ENCODE measurements at regions not wholly inside any gene's neighbourhood (a gene's known extent, or its start where the extent isn't known, plus 50 kb on each side); places are given as distances from the start of the nearest gene placed in this dataset.

GRCh38 chr5:158376679-158377078 lies 517.7 kb upstream of the CLINT1 start:
- Mint-ChIP-seq H3K27ac (no peak overlapping the region), H3K27me3 (peaks cover 9% of the 10 kb centered on the region), H3K9me3 (peaks cover 3% of the 10 kb centered on the region), H3K36me3 (ENCODE audit: low read depth) (no peaks in the 10 kb centered on the region), H3K4me3 (no peak overlapping the region), H3K4me1 (no peaks in the 10 kb centered on the region)
- no peak for ATAC-seq (replicated peaks)

DNA sequence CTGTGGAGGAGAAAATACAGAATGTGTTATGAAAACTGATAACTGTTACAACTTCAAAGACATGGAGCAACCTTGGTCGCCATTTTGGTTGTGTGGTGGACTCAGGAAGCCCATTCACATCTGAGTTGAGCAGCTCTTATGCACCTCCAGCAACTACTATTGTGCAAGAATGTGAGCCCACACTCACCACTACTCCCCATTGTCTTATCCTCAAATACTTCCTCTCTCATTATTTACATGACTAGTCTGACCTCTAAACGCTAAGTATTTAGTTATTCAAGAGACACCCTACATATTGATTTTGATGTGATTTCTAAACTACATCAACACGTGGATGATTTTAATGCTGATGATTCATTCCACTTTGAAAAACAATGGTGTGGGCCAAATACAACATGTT lies 516.6 kb upstream of the CLINT1 start:
- Mint-ChIP-seq H3K27ac (no peak overlapping the region), H3K4me3 (no peak overlapping the region), H3K27me3 (peaks cover 9% of the 10 kb centered on the region), H3K36me3 (ENCODE audit: low read depth) (no peaks in the 10 kb centered on the region), H3K9me3 (peaks cover 3% of the 10 kb centered on the region), H3K4me1 (no peaks in the 10 kb centered on the region)
- no peak for ATAC-seq (replicated peaks)

- Mint-ChIP-seq H3K27me3 (peaks cover 3% of the 10 kb centered on the region), H3K36me3 (ENCODE audit: low read depth) (no peaks in the 10 kb centered on the region), H3K9me3 (peaks cover 3% of the 10 kb centered on the region), H3K27ac (no peak overlapping the region), H3K4me3 (no peak overlapping the region), H3K4me1 (no peaks in the 10 kb centered on the region)
- no peak for ATAC-seq (replicated peaks)
Observed at GRCh38 chr5:158373608-158374395, 514.9 kb upstream of the CLINT1 start.

DNA sequence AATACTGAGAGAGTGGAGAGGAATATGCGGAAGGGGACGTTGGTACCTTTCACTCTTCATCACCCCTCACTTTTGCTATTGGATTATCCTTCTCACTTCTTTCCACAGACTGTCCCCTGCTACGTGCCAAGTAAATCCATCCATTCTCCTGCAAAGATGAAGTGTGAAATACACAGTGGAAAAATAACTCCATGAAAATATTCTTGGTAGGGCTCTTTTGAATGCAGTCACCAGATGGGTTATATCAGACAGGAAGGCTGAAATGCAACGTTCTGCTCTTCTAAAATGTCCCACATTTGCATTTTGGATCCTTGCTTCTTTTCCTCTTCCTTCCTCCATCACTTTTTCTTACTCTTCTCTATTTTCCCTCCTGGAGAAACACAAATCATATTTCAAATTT lies 510.3 kb upstream of the CLINT1 start:
- Mint-ChIP-seq H3K9me3 (no peaks in the 10 kb centered on the region), H3K4me1 (no peaks in the 10 kb centered on the region), H3K4me3 (no peak overlapping the region), H3K27ac (no peak overlapping the region), H3K27me3 (no peaks in the 10 kb centered on the region), H3K36me3 (ENCODE audit: low read depth) (no peaks in the 10 kb centered on the region)
- ATAC-seq (replicated peaks): no peak

- no peaks in the 10 kb centered on the region for H3K36me3 Mint-ChIP-seq (ENCODE audit: low read depth)
- ATAC-seq (replicated peaks): no peak
- H3K4me1 Mint-ChIP-seq: no peaks in the 10 kb centered on the region
- H3K27me3 Mint-ChIP-seq: no peaks in the 10 kb centered on the region
- no peak overlapping the region for H3K27ac Mint-ChIP-seq
- no peaks in the 10 kb centered on the region for H3K9me3 Mint-ChIP-seq
- H3K4me3 Mint-ChIP-seq: no peak overlapping the region
Observed at GRCh38 chr5:158368686-158369085, 509.7 kb upstream of the CLINT1 start.

- H3K27me3 Mint-ChIP-seq: peaks cover 6% of the 10 kb centered on the region
- no peaks in the 10 kb centered on the region for H3K9me3 Mint-ChIP-seq
- H3K4me1 Mint-ChIP-seq: no peaks in the 10 kb centered on the region
- no peak overlapping the region for H3K27ac Mint-ChIP-seq
- no peaks in the 10 kb centered on the region for H3K36me3 Mint-ChIP-seq (ENCODE audit: low read depth)
- no peak overlapping the region for H3K4me3 Mint-ChIP-seq
- no peak for ATAC-seq (replicated peaks)
Observed at GRCh38 chr5:158364367-158364766, 505.4 kb upstream of the CLINT1 start.

DNA sequence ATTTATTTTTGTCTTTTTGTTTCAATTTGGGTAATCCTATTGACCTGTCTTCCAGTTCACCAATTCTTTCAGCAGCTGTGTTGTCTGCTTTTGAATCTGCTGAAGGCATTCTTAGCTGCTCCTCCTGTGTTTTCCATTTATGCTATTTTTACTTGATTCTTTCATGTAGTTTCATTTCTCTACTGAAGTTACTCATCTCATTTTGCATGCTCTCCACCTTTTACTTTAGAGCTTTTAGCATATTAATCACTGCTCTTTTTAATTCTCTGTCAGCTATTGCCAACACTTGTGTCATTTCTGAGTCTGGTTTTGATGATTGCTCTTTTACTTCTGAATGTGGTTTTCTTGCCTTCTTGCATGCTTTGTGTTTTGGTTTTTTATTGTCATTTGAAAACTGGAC lies 496.0 kb upstream of the CLINT1 start:
- Mint-ChIP-seq H3K9me3 (no peaks in the 10 kb centered on the region), H3K4me3 (no peak overlapping the region), H3K36me3 (ENCODE audit: low read depth) (no peaks in the 10 kb centered on the region), H3K27ac (no peak overlapping the region), H3K4me1 (no peaks in the 10 kb centered on the region), H3K27me3 (peaks cover 12% of the 10 kb centered on the region)
- ATAC-seq (replicated peaks): peak; percentile 69

- H3K4me1 Mint-ChIP-seq: no peaks in the 10 kb centered on the region
- no peak for ATAC-seq (replicated peaks)
- no peak overlapping the region for H3K27ac Mint-ChIP-seq
- H3K9me3 Mint-ChIP-seq: no peaks in the 10 kb centered on the region
- no peaks in the 10 kb centered on the region for H3K36me3 Mint-ChIP-seq (ENCODE audit: low read depth)
- no peak overlapping the region for H3K4me3 Mint-ChIP-seq
- H3K27me3 Mint-ChIP-seq: peaks cover 14% of the 10 kb centered on the region
Observed at GRCh38 chr5:158351485-158352125, 492.7 kb upstream of the CLINT1 start.

GRCh38 chr5:158349987-158350386 lies 491.0 kb upstream of the CLINT1 start:
- no peak for ATAC-seq (replicated peaks)
- H3K9me3 Mint-ChIP-seq: no peaks in the 10 kb centered on the region
- H3K4me3 Mint-ChIP-seq: no peak overlapping the region
- H3K36me3 Mint-ChIP-seq (ENCODE audit: low read depth): no peaks in the 10 kb centered on the region
- no peak overlapping the region for H3K27ac Mint-ChIP-seq
- peaks cover 9% of the 10 kb centered on the region for H3K27me3 Mint-ChIP-seq
- no peaks in the 10 kb centered on the region for H3K4me1 Mint-ChIP-seq

DNA sequence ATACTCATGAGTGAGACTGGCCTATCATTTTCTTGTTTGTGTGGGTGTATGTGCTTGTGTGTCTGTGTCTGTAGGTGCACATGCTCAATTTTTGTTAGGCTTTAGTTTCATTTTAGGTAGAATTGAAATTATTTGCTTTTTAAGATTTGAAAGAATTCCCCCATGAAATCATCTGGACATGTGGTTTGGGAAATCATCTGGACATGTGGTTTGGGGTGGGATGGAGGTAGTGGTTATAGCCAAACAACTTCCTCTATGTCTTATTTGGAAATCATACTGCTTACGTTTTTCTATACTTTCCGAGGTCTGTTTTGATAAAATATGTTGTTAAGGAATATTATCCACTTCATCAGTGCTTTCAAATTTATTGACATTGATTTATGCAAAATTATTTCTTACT lies 485.4 kb upstream of the CLINT1 start:
- Mint-ChIP-seq H3K36me3 (ENCODE audit: low read depth) (no peaks in the 10 kb centered on the region), H3K27me3 (peaks cover 10% of the 10 kb centered on the region), H3K4me3 (no peak overlapping the region), H3K27ac (no peak overlapping the region), H3K4me1 (no peaks in the 10 kb centered on the region), H3K9me3 (no peaks in the 10 kb centered on the region)
- no peak for ATAC-seq (replicated peaks)

DNA sequence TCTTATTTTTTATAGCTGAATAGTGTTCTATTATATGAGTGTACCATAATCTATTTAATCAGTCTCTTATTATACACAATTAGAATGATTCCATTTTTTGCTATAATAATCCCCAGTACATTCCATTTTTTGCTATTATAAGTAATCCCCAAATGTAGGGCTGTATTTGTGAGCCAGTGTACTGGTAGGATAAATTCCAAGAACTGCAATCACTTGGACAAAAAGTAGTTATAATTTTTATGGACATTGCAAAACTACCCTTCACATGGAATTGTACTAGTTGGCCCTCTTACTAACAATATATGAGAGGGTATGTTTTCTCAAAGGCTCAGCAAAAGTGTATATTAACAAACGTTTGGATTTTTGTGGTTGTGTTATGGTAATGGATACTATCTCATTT lies 481.7 kb upstream of the CLINT1 start:
- no peaks in the 10 kb centered on the region for H3K36me3 Mint-ChIP-seq (ENCODE audit: low read depth)
- H3K4me1 Mint-ChIP-seq: no peaks in the 10 kb centered on the region
- peaks cover 17% of the 10 kb centered on the region for H3K27me3 Mint-ChIP-seq
- H3K4me3 Mint-ChIP-seq: no peak overlapping the region
- no peak for ATAC-seq (replicated peaks)
- H3K27ac Mint-ChIP-seq: no peak overlapping the region
- H3K9me3 Mint-ChIP-seq: peaks cover 3% of the 10 kb centered on the region

DNA sequence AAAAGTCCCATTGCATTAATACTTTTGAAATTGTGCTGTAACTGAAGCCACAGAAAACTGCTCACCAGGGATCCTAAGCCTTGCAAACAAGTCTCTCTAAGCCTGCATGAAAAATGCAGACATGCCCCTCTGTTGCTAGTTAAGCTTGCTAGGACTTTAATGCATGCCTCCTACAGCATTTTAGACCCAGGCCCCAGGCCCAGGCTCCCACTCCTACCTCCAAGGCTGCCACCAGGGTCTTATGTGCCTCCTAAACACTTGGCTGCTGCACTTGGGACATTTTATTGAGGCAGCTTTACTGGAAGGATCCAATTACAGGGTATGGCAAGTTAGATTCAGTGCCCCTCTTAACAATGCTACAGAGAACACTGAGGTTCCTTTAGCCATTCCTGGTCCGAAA lies 467.3 kb upstream of the CLINT1 start:
- Mint-ChIP-seq H3K4me1 (no peaks in the 10 kb centered on the region), H3K4me3 (no peak overlapping the region), H3K27ac (no peak overlapping the region), H3K36me3 (ENCODE audit: low read depth) (no peaks in the 10 kb centered on the region), H3K9me3 (peaks cover 4% of the 10 kb centered on the region), H3K27me3 (no peaks in the 10 kb centered on the region)
- ATAC-seq (replicated peaks): no peak

- Mint-ChIP-seq H3K4me3 (no peak overlapping the region), H3K27me3 (no peaks in the 10 kb centered on the region), H3K27ac (no peak overlapping the region), H3K4me1 (no peaks in the 10 kb centered on the region), H3K36me3 (ENCODE audit: low read depth) (no peaks in the 10 kb centered on the region), H3K9me3 (no peaks in the 10 kb centered on the region)
- ATAC-seq (replicated peaks): no peak
Observed at GRCh38 chr5:158324236-158324635, 465.3 kb upstream of the CLINT1 start.

GRCh38 chr5:158322620-158323019 lies 463.7 kb upstream of the CLINT1 start:
- no peak overlapping the region for H3K27ac Mint-ChIP-seq
- H3K9me3 Mint-ChIP-seq: no peaks in the 10 kb centered on the region
- no peak for ATAC-seq (replicated peaks)
- H3K4me3 Mint-ChIP-seq: no peak overlapping the region
- no peaks in the 10 kb centered on the region for H3K4me1 Mint-ChIP-seq
- H3K27me3 Mint-ChIP-seq: no peaks in the 10 kb centered on the region
- H3K36me3 Mint-ChIP-seq (ENCODE audit: low read depth): no peaks in the 10 kb centered on the region

DNA sequence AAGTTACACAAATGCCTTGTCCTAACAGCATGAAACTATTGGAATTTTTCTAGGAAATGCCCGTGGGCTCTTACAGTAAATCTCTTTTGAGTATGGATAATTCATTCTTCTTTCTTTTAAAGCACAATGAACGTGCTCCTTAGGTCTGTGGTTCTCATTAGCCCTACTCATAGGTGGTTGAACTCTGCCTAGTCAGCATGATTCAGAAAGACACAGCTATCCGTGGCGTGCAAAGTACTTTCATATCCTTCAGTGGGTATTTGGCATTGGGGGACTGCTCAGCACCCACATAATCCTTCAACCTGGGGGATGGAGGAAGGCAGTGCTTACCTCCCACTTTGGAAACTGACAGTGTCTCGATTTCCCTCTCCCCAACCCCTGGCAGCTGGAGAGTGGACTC lies 462.0 kb upstream of the CLINT1 start:
- H3K4me1 Mint-ChIP-seq: no peaks in the 10 kb centered on the region
- H3K4me3 Mint-ChIP-seq: no peak overlapping the region
- no peaks in the 10 kb centered on the region for H3K27me3 Mint-ChIP-seq
- H3K36me3 Mint-ChIP-seq (ENCODE audit: low read depth): no peaks in the 10 kb centered on the region
- no peak overlapping the region for H3K27ac Mint-ChIP-seq
- no peaks in the 10 kb centered on the region for H3K9me3 Mint-ChIP-seq
- no peak for ATAC-seq (replicated peaks)

All from activated T-helper 17 cell treated with anti-CD3 and anti-CD28 coated beads, Interleukin-2, amount 50 U/mL, for 72 hours (primary cell).